ENCODE measurements at regions not wholly inside any gene's neighbourhood (a gene's known extent, or its start where the extent isn't known, plus 50 kb on each side); places are given as distances from the start of the nearest gene placed in this dataset.
"Not testable (repeated sequence)": the region's sequence is repeated elsewhere in the genome, so short reads cannot be mapped to it uniquely, and the experiment has no call there.

- no peaks in the 10 kb centered on the region for H3K4me1 Mint-ChIP-seq (ENCODE audit: low read depth)
- H3K27ac Mint-ChIP-seq, result no peak overlapping the region
- peaks cover 9% of the 10 kb centered on the region for H3K9me3 Mint-ChIP-seq
- ATAC-seq (ENCODE audit: poor library complexity) (no peak), DNase-seq (no peak)
- ChIA-PET CTCF (no interaction called here), POLR2A (no interaction called here)
- Histone ChIP-seq H3K4me1 (ENCODE audit: insufficient read depth, low read length) (no peaks in the 10 kb centered on the region), H3K4me3 (ENCODE audit: low read length) (no peak overlapping the region), H3K9me3 (ENCODE audit: control insufficient read depth in 1 of 2, insufficient read depth in 1 of 2, low read length in 2 of 2) (peaks cover 0 to 3% of the 10 kb centered on the region in 2 experiments), H3K36me3 (ENCODE audit: insufficient read depth, low read length) (no peaks in the 10 kb centered on the region), H3K27me3 (ENCODE audit: control insufficient read depth in 1 of 2, insufficient read depth in 2 of 2, low read length in 2 of 2) (no peaks in the 10 kb centered on the region), H3K27ac (ENCODE audit: low read depth in 1 of 2, low read length in 2 of 2) (no peak overlapping the region)
- no peaks in the 10 kb centered on the region for H3K36me3 Mint-ChIP-seq (ENCODE audit: low read depth)
- no peak overlapping the region for H3K4me3 Mint-ChIP-seq
- intact Hi-C loops (cut with DNase I, micrococcal nuclease), result no loop called here
- H3K27me3 Mint-ChIP-seq, result peaks cover 5% of the 10 kb centered on the region
- TF ChIP-seq CTCF (IDR thresholded peaks at IDR 0.05), result no peak
These were observed 163.1 kb upstream of the CCN2 start for GRCh38 chr6:132114201-132114825.

- H3K36me3 Mint-ChIP-seq (ENCODE audit: low read depth); intact Hi-C loops (cut with DNase I, micrococcal nuclease); CTCF ChIA-PET; H3K4me3 ChIP-seq (ENCODE audit: low read length); ATAC-seq (ENCODE audit: poor library complexity); H3K27ac ChIP-seq (ENCODE audit: low read depth in 1 of 2, low read length in 2 of 2); H3K4me1 Mint-ChIP-seq (ENCODE audit: low read depth); H3K4me1 ChIP-seq (ENCODE audit: insufficient read depth, low read length); H3K27me3 ChIP-seq (ENCODE audit: control insufficient read depth in 1 of 2, insufficient read depth in 2 of 2, low read length in 2 of 2); POLR2A ChIA-PET; H3K27ac Mint-ChIP-seq; DNase-seq; H3K9me3 ChIP-seq (ENCODE audit: control insufficient read depth in 1 of 2, insufficient read depth in 1 of 2, low read length in 2 of 2); H3K4me3 Mint-ChIP-seq; H3K36me3 ChIP-seq (ENCODE audit: insufficient read depth, low read length); H3K27me3 Mint-ChIP-seq: not testable (repeated sequence)
- peaks cover 23% of the 10 kb centered on the region for H3K9me3 Mint-ChIP-seq
These were observed 158.6 kb upstream of the CCN2 start for GRCh38 chr6:132109752-132110151.

GRCh38 chr6:132107896-132108295, 156.7 kb upstream of the CCN2 start:
- no peaks in the 10 kb centered on the region for H3K27me3 Mint-ChIP-seq
- no peaks in the 10 kb centered on the region for H3K36me3 ChIP-seq (ENCODE audit: insufficient read depth, low read length)
- no peaks in the 10 kb centered on the region for H3K36me3 Mint-ChIP-seq (ENCODE audit: low read depth)
- H3K4me1 ChIP-seq (ENCODE audit: insufficient read depth, low read length), result no peaks in the 10 kb centered on the region
- DNase-seq (no peak), ATAC-seq (ENCODE audit: poor library complexity) (no peak)
- TF ChIP-seq CTCF (IDR thresholded peaks at IDR 0.05), result no peak
- H3K27me3 ChIP-seq (ENCODE audit: control insufficient read depth in 1 of 2, insufficient read depth in 2 of 2, low read length in 2 of 2), result no peaks in the 10 kb centered on the region
- POLR2A ChIA-PET, result no interaction called here
- H3K9me3 Mint-ChIP-seq, result peaks cover 20% of the 10 kb centered on the region
- intact Hi-C loops (cut with DNase I, micrococcal nuclease), result no loop called here
- CTCF ChIA-PET, result interaction anchor here (1.2 kb wide), 1 partner anchor 9 kb away, joined by 4 read pairs; no protein-coding TSS in a partner anchor
- H3K27ac ChIP-seq (ENCODE audit: low read depth in 1 of 2, low read length in 2 of 2), result no peak overlapping the region
- H3K9me3 ChIP-seq (ENCODE audit: control insufficient read depth in 1 of 2, insufficient read depth in 1 of 2, low read length in 2 of 2), result peaks cover 0 to 3% of the 10 kb centered on the region in 2 experiments
- no peak overlapping the region for H3K4me3 Mint-ChIP-seq
- no peak overlapping the region for H3K4me3 ChIP-seq (ENCODE audit: low read length)
- no peaks in the 10 kb centered on the region for H3K4me1 Mint-ChIP-seq (ENCODE audit: low read depth)
- no peak overlapping the region for H3K27ac Mint-ChIP-seq

- H3K36me3 Mint-ChIP-seq (ENCODE audit: low read depth), result no peaks in the 10 kb centered on the region
These were observed 150.4 kb upstream of the CCN2 start for GRCh38 chr6:132101535-132101934.

More at GRCh38 chr6:132101535-132101934, 150.4 kb upstream of the CCN2 start:
- TF ChIP-seq CTCF (IDR thresholded peaks at IDR 0.05), result no peak
- H3K4me3 Mint-ChIP-seq, result no peak overlapping the region
- intact Hi-C loops (cut with DNase I, micrococcal nuclease), result no loop called here
- CTCF ChIA-PET, result no interaction called here
- POLR2A ChIA-PET, result no interaction called here
- H3K27ac Mint-ChIP-seq, result no peak overlapping the region
- ATAC-seq (ENCODE audit: poor library complexity) (no peak), DNase-seq (no peak)
- H3K36me3 ChIP-seq (ENCODE audit: insufficient read depth, low read length), result no peaks in the 10 kb centered on the region
- peaks cover 2% of the 10 kb centered on the region for H3K9me3 Mint-ChIP-seq
- no peaks in the 10 kb centered on the region for H3K27me3 ChIP-seq (ENCODE audit: control insufficient read depth in 1 of 2, insufficient read depth in 2 of 2, low read length in 2 of 2)
- H3K4me1 ChIP-seq (ENCODE audit: insufficient read depth, low read length), result no peaks in the 10 kb centered on the region
- H3K4me3 ChIP-seq (ENCODE audit: low read length), result no peak overlapping the region
- H3K4me1 Mint-ChIP-seq (ENCODE audit: low read depth), result no peaks in the 10 kb centered on the region
- H3K27me3 Mint-ChIP-seq, result no peaks in the 10 kb centered on the region
- H3K27ac ChIP-seq (ENCODE audit: low read depth in 1 of 2, low read length in 2 of 2), result no peak overlapping the region
- H3K9me3 ChIP-seq (ENCODE audit: control insufficient read depth in 1 of 2, insufficient read depth in 1 of 2, low read length in 2 of 2), result no peaks in the 10 kb centered on the region
